Bronchial epithelial cell (primary cell): ENCODE measurements at regions not wholly inside any gene's neighbourhood (a gene's known extent, or its start where the extent isn't known, plus 50 kb on each side); places are given as distances from the start of the nearest gene placed in this dataset.

Experiments
- DNase-seq: peaks from one replicate; pipeline ENCODE4 v3.0.0-alpha.2; 2010; ENCODE audit warnings: low read depth
- FAIRE-seq: peaks from 2 replicates; lab custom pipeline; 2011; peaks lifted over from hg19 to GRCh38; lab: Jason Lieb, UNC
- H3K27me3 ChIP-seq: 2 replicates; pipeline ENCODE4 v1.5.1; 2011; ENCODE audit warnings: low read length; ENCODE audit not compliant: control insufficient read depth, insufficient read depth
- H3K36me3 ChIP-seq: 2 replicates; pipeline ENCODE4 v1.5.1; 2011; ENCODE audit warnings: low read length; ENCODE audit not compliant: control insufficient read depth, insufficient read depth
- H3K4me3 ChIP-seq: 2 replicates; pipeline ENCODE4 v1.5.1; 2011; ENCODE audit warnings: mild to moderate bottlenecking, low read depth, low read length, control low read depth
- TF ChIP-seq, protein P1 (sequence below): IDR thresholded peaks from 2 replicates; pipeline ENCODE4 v1.5.1; 2011; ENCODE audit warnings: mild to moderate bottlenecking, moderate library complexity, low read length, control low read depth, inconsistent platforms; ENCODE audit not compliant: insufficient read depth, severe bottlenecking

DNA sequence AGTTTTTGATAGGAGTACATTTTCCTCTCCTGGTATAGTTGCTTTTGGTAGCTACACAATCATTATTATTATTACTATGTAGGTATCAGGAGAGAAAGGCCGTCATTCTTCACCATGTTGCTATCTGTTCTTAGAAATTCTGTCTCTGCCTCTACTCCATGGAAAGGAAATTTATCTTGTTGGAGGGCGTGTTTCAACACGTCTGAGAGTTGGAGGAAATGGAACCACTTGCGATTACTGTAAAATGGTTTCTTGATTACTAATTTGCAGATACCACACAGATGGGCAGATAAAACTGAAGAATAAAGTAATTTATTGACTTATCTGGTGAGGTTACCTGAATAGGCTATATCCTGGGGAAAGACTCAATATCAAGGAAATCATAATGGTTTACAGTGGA is 488.4 kb downstream of the NR2F2 start:
- FAIRE-seq (no peak), DNase-seq (peak; percentile 70)
- TF ChIP-seq, protein P1, sequence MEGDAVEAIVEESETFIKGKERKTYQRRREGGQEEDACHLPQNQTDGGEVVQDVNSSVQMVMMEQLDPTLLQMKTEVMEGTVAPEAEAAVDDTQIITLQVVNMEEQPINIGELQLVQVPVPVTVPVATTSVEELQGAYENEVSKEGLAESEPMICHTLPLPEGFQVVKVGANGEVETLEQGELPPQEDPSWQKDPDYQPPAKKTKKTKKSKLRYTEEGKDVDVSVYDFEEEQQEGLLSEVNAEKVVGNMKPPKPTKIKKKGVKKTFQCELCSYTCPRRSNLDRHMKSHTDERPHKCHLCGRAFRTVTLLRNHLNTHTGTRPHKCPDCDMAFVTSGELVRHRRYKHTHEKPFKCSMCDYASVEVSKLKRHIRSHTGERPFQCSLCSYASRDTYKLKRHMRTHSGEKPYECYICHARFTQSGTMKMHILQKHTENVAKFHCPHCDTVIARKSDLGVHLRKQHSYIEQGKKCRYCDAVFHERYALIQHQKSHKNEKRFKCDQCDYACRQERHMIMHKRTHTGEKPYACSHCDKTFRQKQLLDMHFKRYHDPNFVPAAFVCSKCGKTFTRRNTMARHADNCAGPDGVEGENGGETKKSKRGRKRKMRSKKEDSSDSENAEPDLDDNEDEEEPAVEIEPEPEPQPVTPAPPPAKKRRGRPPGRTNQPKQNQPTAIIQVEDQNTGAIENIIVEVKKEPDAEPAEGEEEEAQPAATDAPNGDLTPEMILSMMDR, result no peak
- Histone ChIP-seq H3K36me3 (no peaks in the 10 kb centered on the region), H3K27me3 (no peaks in the 10 kb centered on the region), H3K4me3 (no peak overlapping the region)

GRCh38 chr15:96827981-96828380 is 497.5 kb downstream of the NR2F2 start:
- TF ChIP-seq, protein P1, result no peak
- no peak overlapping the region for H3K4me3 ChIP-seq
- FAIRE-seq (no peak), DNase-seq (no peak)
- no peaks in the 10 kb centered on the region for H3K27me3 ChIP-seq
- no peaks in the 10 kb centered on the region for H3K36me3 ChIP-seq

- H3K4me3 ChIP-seq, result no peak overlapping the region
- H3K36me3 ChIP-seq, result no peaks in the 10 kb centered on the region
- FAIRE-seq (no peak), DNase-seq (no peak)
- TF ChIP-seq, protein P1, result no peak
- no peaks in the 10 kb centered on the region for H3K27me3 ChIP-seq
Measured at GRCh38 chr15:96837241-96837970, 506.9 kb downstream of the NR2F2 start.

- Histone ChIP-seq H3K4me3 (no peak overlapping the region), H3K36me3 (no peaks in the 10 kb centered on the region), H3K27me3 (no peaks in the 10 kb centered on the region)
- DNase-seq (peak; percentile 6), FAIRE-seq (no peak)
- TF ChIP-seq, protein P1, result no peak
Measured at GRCh38 chr15:96838081-96838480, 507.6 kb downstream of the NR2F2 start.

DNA sequence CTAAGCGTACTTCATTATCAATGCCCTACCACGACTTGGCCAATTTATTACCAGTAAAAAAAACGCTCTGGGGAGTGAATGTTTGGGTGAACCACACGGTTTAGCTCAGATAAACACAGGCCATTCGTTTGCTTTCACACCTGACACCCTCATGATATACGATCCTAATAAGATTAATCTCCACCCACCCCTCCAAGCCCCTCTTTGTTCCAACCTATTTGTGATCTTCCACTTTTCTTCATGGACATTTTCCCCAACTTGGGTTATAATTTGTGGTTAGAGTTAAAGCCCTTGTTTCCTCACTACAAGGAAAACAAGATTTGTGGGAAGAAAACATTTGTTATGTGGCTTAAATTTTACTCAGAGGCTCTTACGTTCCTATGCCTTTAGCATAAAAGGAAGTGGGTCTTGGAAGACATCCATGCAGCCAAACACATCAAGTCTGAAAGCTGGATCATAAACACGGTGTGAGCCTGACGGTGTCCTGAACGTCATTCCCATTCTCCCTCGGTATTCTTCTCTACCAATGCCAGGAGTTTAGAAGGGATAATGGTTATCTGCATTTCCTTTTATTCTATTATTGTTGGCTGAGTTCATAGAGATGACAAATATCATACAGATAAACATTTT is 518.9 kb downstream of the NR2F2 start:
- no peak overlapping the region for H3K4me3 ChIP-seq
- FAIRE-seq (no peak), DNase-seq (no peak)
- no peaks in the 10 kb centered on the region for H3K36me3 ChIP-seq
- TF ChIP-seq, protein P1, result no peak
- no peaks in the 10 kb centered on the region for H3K27me3 ChIP-seq

DNA sequence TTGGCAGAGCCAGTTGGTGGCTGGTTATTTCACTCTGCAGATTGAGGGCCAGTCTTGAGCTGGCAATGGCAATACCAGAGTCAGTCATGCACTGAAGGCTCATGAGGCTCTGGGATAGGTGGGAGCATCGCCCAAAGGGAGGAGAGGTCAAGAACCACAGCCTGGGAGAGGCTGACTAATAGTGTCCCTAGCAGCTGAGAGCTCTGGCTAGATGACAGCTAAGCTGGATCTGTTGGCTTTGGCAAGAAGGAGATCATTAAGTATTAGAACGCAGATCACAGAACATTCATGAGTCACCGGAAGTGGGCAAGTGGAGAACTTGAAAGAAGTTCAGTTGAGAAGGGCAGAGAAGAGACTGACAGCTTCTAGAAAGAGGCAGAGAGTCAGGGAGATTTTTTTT is 521.1 kb downstream of the NR2F2 start:
- Histone ChIP-seq H3K4me3 (no peak overlapping the region), H3K27me3 (no peaks in the 10 kb centered on the region), H3K36me3 (no peaks in the 10 kb centered on the region)
- TF ChIP-seq, protein P1, result no peak
- FAIRE-seq (peak; percentile 43), DNase-seq (no peak)
